ENCODE measurements at regions not wholly inside any gene's neighbourhood (a gene's known extent, or its start where the extent isn't known, plus 50 kb on each side); places are given as distances from the start of the nearest gene placed in this dataset.

GRCh38 chr6:14350210-14350609 is 232.6 kb downstream of the CD83 start:
- Histone ChIP-seq H3K27ac (ENCODE audit: low read length) (no peak overlapping the region), H3K27me3 (ENCODE audit: control insufficient read depth, insufficient read depth, low read length) (no peaks in the 10 kb centered on the region), H3K9ac (ENCODE audit: low read length) (no peak overlapping the region), H3K4me3 (ENCODE audit: low read length) (no peak overlapping the region), H3K36me3 (ENCODE audit: control insufficient read depth, low read depth, low read length) (no peaks in the 10 kb centered on the region), H3K4me1 (ENCODE audit: control insufficient read depth, low read depth, low read length) (no peaks in the 10 kb centered on the region), H3K9me3 (ENCODE audit: control insufficient read depth, low read depth, low read length) (no peaks in the 10 kb centered on the region)

- H3K9ac ChIP-seq (ENCODE audit: low read length) = no peak overlapping the region
These were observed 235.7 kb downstream of the CD83 start for GRCh38 chr6:14353281-14353680.

GRCh38 chr6:14353798-14354197 is 236.2 kb downstream of the CD83 start:
- H3K27me3 ChIP-seq (ENCODE audit: control insufficient read depth, insufficient read depth, low read length) = no peaks in the 10 kb centered on the region
- H3K36me3 ChIP-seq (ENCODE audit: control insufficient read depth, low read depth, low read length) = no peaks in the 10 kb centered on the region
- no peak overlapping the region for H3K27ac ChIP-seq (ENCODE audit: low read length)
- H3K9me3 ChIP-seq (ENCODE audit: control insufficient read depth, low read depth, low read length) = no peaks in the 10 kb centered on the region
- no peaks in the 10 kb centered on the region for H3K4me1 ChIP-seq (ENCODE audit: control insufficient read depth, low read depth, low read length)
- H3K9ac ChIP-seq (ENCODE audit: low read length) = no peak overlapping the region
- H3K4me3 ChIP-seq (ENCODE audit: low read length) = no peak overlapping the region

More at GRCh38 chr6:14353281-14353680, 235.7 kb downstream of the CD83 start:
- no peaks in the 10 kb centered on the region for H3K4me1 ChIP-seq (ENCODE audit: control insufficient read depth, low read depth, low read length)
- no peaks in the 10 kb centered on the region for H3K36me3 ChIP-seq (ENCODE audit: control insufficient read depth, low read depth, low read length)
- H3K27me3 ChIP-seq (ENCODE audit: control insufficient read depth, insufficient read depth, low read length) = no peaks in the 10 kb centered on the region
- no peaks in the 10 kb centered on the region for H3K9me3 ChIP-seq (ENCODE audit: control insufficient read depth, low read depth, low read length)
- no peak overlapping the region for H3K4me3 ChIP-seq (ENCODE audit: low read length)
- H3K27ac ChIP-seq (ENCODE audit: low read length) = no peak overlapping the region

- Histone ChIP-seq H3K36me3 (ENCODE audit: control insufficient read depth, low read depth, low read length) (no peaks in the 10 kb centered on the region), H3K27me3 (ENCODE audit: control insufficient read depth, insufficient read depth, low read length) (no peaks in the 10 kb centered on the region), H3K27ac (ENCODE audit: low read length) (no peak overlapping the region), H3K4me3 (ENCODE audit: low read length) (no peak overlapping the region), H3K9ac (ENCODE audit: low read length) (no peak overlapping the region), H3K9me3 (ENCODE audit: control insufficient read depth, low read depth, low read length) (no peaks in the 10 kb centered on the region), H3K4me1 (ENCODE audit: control insufficient read depth, low read depth, low read length) (peaks cover 6% of the 10 kb centered on the region)
These were observed 237.5 kb downstream of the CD83 start for GRCh38 chr6:14354919-14355572.

GRCh38 chr6:14359438-14359837 is 241.9 kb downstream of the CD83 start:
- Histone ChIP-seq H3K9me3 (ENCODE audit: control insufficient read depth, low read depth, low read length) (no peaks in the 10 kb centered on the region), H3K4me1 (ENCODE audit: control insufficient read depth, low read depth, low read length) (peaks cover 14% of the 10 kb centered on the region), H3K9ac (ENCODE audit: low read length) (no peak overlapping the region), H3K36me3 (ENCODE audit: control insufficient read depth, low read depth, low read length) (no peaks in the 10 kb centered on the region), H3K4me3 (ENCODE audit: low read length) (no peak overlapping the region), H3K27me3 (ENCODE audit: control insufficient read depth, insufficient read depth, low read length) (no peaks in the 10 kb centered on the region), H3K27ac (ENCODE audit: low read length) (no peak overlapping the region)

- H3K36me3 ChIP-seq (ENCODE audit: control insufficient read depth, low read depth, low read length) = no peaks in the 10 kb centered on the region
- H3K4me3 ChIP-seq (ENCODE audit: low read length) = no peak overlapping the region
- no peaks in the 10 kb centered on the region for H3K27me3 ChIP-seq (ENCODE audit: control insufficient read depth, insufficient read depth, low read length)
- H3K27ac ChIP-seq (ENCODE audit: low read length) = no peak overlapping the region
- H3K9me3 ChIP-seq (ENCODE audit: control insufficient read depth, low read depth, low read length) = no peaks in the 10 kb centered on the region
- no peak overlapping the region for H3K9ac ChIP-seq (ENCODE audit: low read length)
- peaks cover 14% of the 10 kb centered on the region for H3K4me1 ChIP-seq (ENCODE audit: control insufficient read depth, low read depth, low read length)
These were observed 243.0 kb downstream of the CD83 start for GRCh38 chr6:14360565-14360964.

GRCh38 chr6:14361297-14361696 is 243.7 kb downstream of the CD83 start:
- Histone ChIP-seq H3K4me1 (ENCODE audit: control insufficient read depth, low read depth, low read length) (peaks cover 14% of the 10 kb centered on the region), H3K9me3 (ENCODE audit: control insufficient read depth, low read depth, low read length) (no peaks in the 10 kb centered on the region), H3K9ac (ENCODE audit: low read length) (no peak overlapping the region), H3K4me3 (ENCODE audit: low read length) (no peak overlapping the region), H3K27ac (ENCODE audit: low read length) (no peak overlapping the region), H3K27me3 (ENCODE audit: control insufficient read depth, insufficient read depth, low read length) (no peaks in the 10 kb centered on the region), H3K36me3 (ENCODE audit: control insufficient read depth, low read depth, low read length) (no peaks in the 10 kb centered on the region)

- no peaks in the 10 kb centered on the region for H3K27me3 ChIP-seq (ENCODE audit: control insufficient read depth, insufficient read depth, low read length)
- H3K27ac ChIP-seq (ENCODE audit: low read length) = no peak overlapping the region
- no peak overlapping the region for H3K9ac ChIP-seq (ENCODE audit: low read length)
These were observed 244.5 kb downstream of the CD83 start for GRCh38 chr6:14361956-14362587.

GRCh38 chr6:14364370-14364769 is 246.8 kb downstream of the CD83 start:
- H3K27me3 ChIP-seq (ENCODE audit: control insufficient read depth, insufficient read depth, low read length) = no peaks in the 10 kb centered on the region
- no peaks in the 10 kb centered on the region for H3K9me3 ChIP-seq (ENCODE audit: control insufficient read depth, low read depth, low read length)
- H3K9ac ChIP-seq (ENCODE audit: low read length) = no peak overlapping the region
- H3K36me3 ChIP-seq (ENCODE audit: control insufficient read depth, low read depth, low read length) = no peaks in the 10 kb centered on the region
- no peak overlapping the region for H3K27ac ChIP-seq (ENCODE audit: low read length)
- peaks cover 31% of the 10 kb centered on the region for H3K4me1 ChIP-seq (ENCODE audit: control insufficient read depth, low read depth, low read length)
- H3K4me3 ChIP-seq (ENCODE audit: low read length) = no peak overlapping the region

More at GRCh38 chr6:14361956-14362587, 244.5 kb downstream of the CD83 start:
- Histone ChIP-seq H3K9me3 (ENCODE audit: control insufficient read depth, low read depth, low read length) (no peaks in the 10 kb centered on the region), H3K4me1 (ENCODE audit: control insufficient read depth, low read depth, low read length) (peaks cover 19% of the 10 kb centered on the region), H3K4me3 (ENCODE audit: low read length) (no peak overlapping the region), H3K36me3 (ENCODE audit: control insufficient read depth, low read depth, low read length) (no peaks in the 10 kb centered on the region)

- Histone ChIP-seq H3K9me3 (ENCODE audit: control insufficient read depth, low read depth, low read length) (no peaks in the 10 kb centered on the region), H3K36me3 (ENCODE audit: control insufficient read depth, low read depth, low read length) (no peaks in the 10 kb centered on the region), H3K27ac (ENCODE audit: low read length) (no peak overlapping the region), H3K4me1 (ENCODE audit: control insufficient read depth, low read depth, low read length) (peaks cover 35% of the 10 kb centered on the region), H3K4me3 (ENCODE audit: low read length) (no peak overlapping the region), H3K27me3 (ENCODE audit: control insufficient read depth, insufficient read depth, low read length) (no peaks in the 10 kb centered on the region), H3K9ac (ENCODE audit: low read length) (no peak overlapping the region)
These were observed 247.8 kb downstream of the CD83 start for GRCh38 chr6:14365393-14365792.

- H3K27ac ChIP-seq (ENCODE audit: low read length) = no peak overlapping the region
- H3K9ac ChIP-seq (ENCODE audit: low read length) = no peak overlapping the region
- H3K4me1 ChIP-seq (ENCODE audit: control insufficient read depth, low read depth, low read length) = peaks cover 35% of the 10 kb centered on the region
- H3K27me3 ChIP-seq (ENCODE audit: control insufficient read depth, insufficient read depth, low read length) = no peaks in the 10 kb centered on the region
- no peaks in the 10 kb centered on the region for H3K9me3 ChIP-seq (ENCODE audit: control insufficient read depth, low read depth, low read length)
- H3K36me3 ChIP-seq (ENCODE audit: control insufficient read depth, low read depth, low read length) = no peaks in the 10 kb centered on the region
- H3K4me3 ChIP-seq (ENCODE audit: low read length) = no peak overlapping the region
These were observed 248.7 kb downstream of the CD83 start for GRCh38 chr6:14366315-14366714.

- Histone ChIP-seq H3K4me1 (ENCODE audit: control insufficient read depth, low read depth, low read length) (peaks cover 35% of the 10 kb centered on the region), H3K9ac (ENCODE audit: low read length) (no peak overlapping the region), H3K4me3 (ENCODE audit: low read length) (no peak overlapping the region), H3K9me3 (ENCODE audit: control insufficient read depth, low read depth, low read length) (no peaks in the 10 kb centered on the region), H3K27me3 (ENCODE audit: control insufficient read depth, insufficient read depth, low read length) (no peaks in the 10 kb centered on the region), H3K27ac (ENCODE audit: low read length) (no peak overlapping the region), H3K36me3 (ENCODE audit: control insufficient read depth, low read depth, low read length) (no peaks in the 10 kb centered on the region)
These were observed 249.3 kb downstream of the CD83 start for GRCh38 chr6:14366872-14367271.

Data from iPS-18a (cell line).